ENCODE measurements at regions not wholly inside any gene's neighbourhood (a gene's known extent, or its start where the extent isn't known, plus 50 kb on each side); places are given as distances from the start of the nearest gene placed in this dataset.

GRCh38 chr5:39854771-39855410 is 430.1 kb upstream of the DAB2 start:
- no peak for DNase-seq
- Mint-ChIP-seq H3K4me1 (no peaks in the 10 kb centered on the region), H3K4me3 (no peak overlapping the region), H3K36me3 (ENCODE audit: low read depth) (no peaks in the 10 kb centered on the region), H3K9me3 (ENCODE audit: low read depth) (no peaks in the 10 kb centered on the region), H3K27ac (no peak overlapping the region), H3K27me3 (peaks cover 15% of the 10 kb centered on the region)
- POLR2A ChIA-PET = no interaction called here
- ATAC-seq = no peak
- intact Hi-C loops (cut with DNase I, micrococcal nuclease) = no loop called here
- CTCF ChIA-PET = no interaction called here

DNA sequence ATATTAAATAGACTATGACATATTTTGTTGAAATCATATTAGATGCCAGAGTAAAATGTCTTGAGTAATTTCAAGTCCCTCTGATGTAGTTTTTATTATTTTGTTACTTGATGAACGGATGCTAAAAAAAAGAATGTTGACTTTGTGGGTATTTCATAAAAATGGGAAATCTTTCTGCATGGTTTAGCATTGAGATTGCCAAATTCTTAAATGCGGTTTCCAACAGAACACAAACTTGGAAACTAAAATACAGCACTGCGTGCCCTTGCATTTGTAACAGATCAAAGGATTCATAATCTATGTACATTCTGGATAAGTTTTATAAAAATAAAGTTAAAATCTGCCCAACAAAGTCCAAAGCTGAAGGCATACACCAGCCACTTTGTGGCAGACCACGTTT is 425.5 kb upstream of the DAB2 start:
- ATAC-seq (no peak), DNase-seq (no peak)
- H3K27ac Mint-ChIP-seq = no peak overlapping the region
- H3K9me3 Mint-ChIP-seq (ENCODE audit: low read depth) = no peaks in the 10 kb centered on the region
- peaks cover 13% of the 10 kb centered on the region for H3K27me3 Mint-ChIP-seq
- H3K4me3 Mint-ChIP-seq = no peak overlapping the region
- ChIA-PET POLR2A (no interaction called here), CTCF (no interaction called here)
- intact Hi-C loops (cut with DNase I, micrococcal nuclease) = no loop called here
- no peaks in the 10 kb centered on the region for H3K4me1 Mint-ChIP-seq
- no peaks in the 10 kb centered on the region for H3K36me3 Mint-ChIP-seq (ENCODE audit: low read depth)

- Mint-ChIP-seq H3K9me3 (ENCODE audit: low read depth) (no peaks in the 10 kb centered on the region), H3K4me3 (no peak overlapping the region), H3K27me3 (peaks cover 16% of the 10 kb centered on the region), H3K4me1 (no peaks in the 10 kb centered on the region), H3K27ac (no peak overlapping the region), H3K36me3 (ENCODE audit: low read depth) (no peaks in the 10 kb centered on the region)
- CTCF ChIA-PET = no interaction called here
- DNase-seq = no peak
- POLR2A ChIA-PET = no interaction called here
- ATAC-seq = no peak
- intact Hi-C loops (cut with DNase I, micrococcal nuclease) = no loop called here
Observed at GRCh38 chr5:39846144-39846543, 421.4 kb upstream of the DAB2 start.

GRCh38 chr5:39843767-39844166 is 419.0 kb upstream of the DAB2 start:
- intact Hi-C loops (cut with DNase I, micrococcal nuclease) = no loop called here
- H3K27ac Mint-ChIP-seq = no peak overlapping the region

DNA sequence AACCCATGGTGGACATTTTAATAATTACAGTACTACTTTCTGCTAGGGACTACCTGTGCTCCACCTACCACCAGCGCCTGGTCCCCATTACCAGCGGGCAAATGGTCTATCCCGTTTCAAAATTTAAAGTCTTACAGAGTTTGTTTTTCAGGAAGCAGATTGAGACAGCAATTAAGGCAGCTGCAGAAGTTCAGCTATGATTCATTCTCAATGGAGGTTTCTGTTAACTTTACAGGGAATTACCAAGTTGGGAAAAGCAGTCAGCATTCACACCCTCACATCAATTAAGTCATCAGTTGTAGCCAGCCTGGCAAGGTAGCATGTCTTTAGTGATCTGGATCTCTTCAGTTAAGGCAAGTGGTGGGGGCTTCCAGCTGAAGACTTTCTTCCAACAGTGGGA is 410.6 kb upstream of the DAB2 start:
- POLR2A ChIA-PET = no interaction called here
- no peak overlapping the region for H3K27ac Mint-ChIP-seq
- H3K4me3 Mint-ChIP-seq = no peak overlapping the region
- CTCF ChIA-PET = no interaction called here
- no peaks in the 10 kb centered on the region for H3K36me3 Mint-ChIP-seq (ENCODE audit: low read depth)
- DNase-seq = no peak
- H3K9me3 Mint-ChIP-seq (ENCODE audit: low read depth) = peaks cover 4% of the 10 kb centered on the region
- intact Hi-C loops (cut with DNase I, micrococcal nuclease) = no loop called here
- ATAC-seq = no peak
- no peaks in the 10 kb centered on the region for H3K4me1 Mint-ChIP-seq
- H3K27me3 Mint-ChIP-seq = peaks cover 12% of the 10 kb centered on the region

More at GRCh38 chr5:39843767-39844166, 419.0 kb upstream of the DAB2 start:
- CTCF ChIA-PET = no interaction called here
- no peak for DNase-seq
- no peak for ATAC-seq
- no peaks in the 10 kb centered on the region for H3K36me3 Mint-ChIP-seq (ENCODE audit: low read depth)
- H3K4me3 Mint-ChIP-seq = no peak overlapping the region
- no peaks in the 10 kb centered on the region for H3K4me1 Mint-ChIP-seq
- POLR2A ChIA-PET = no interaction called here
- H3K9me3 Mint-ChIP-seq (ENCODE audit: low read depth) = peaks cover 4% of the 10 kb centered on the region
- H3K27me3 Mint-ChIP-seq = peaks cover 15% of the 10 kb centered on the region

DNA sequence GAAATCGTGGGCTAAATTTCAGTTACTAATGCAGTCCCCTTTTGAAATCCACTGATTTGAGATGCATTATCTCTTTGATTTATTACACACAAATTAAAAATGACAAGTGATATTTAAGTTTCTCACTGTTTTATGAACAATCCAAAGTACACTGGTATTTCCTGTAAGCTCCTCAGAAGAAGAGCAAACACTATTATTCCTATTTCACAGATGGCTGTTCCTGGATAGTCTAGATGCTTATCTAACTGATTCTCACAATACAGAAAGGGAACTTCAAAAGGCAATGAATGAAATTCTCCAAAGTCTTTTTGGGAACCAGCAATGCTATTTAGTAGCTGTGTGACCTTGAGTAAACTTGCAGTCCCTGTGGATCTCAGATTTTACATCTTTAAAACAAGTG is 404.7 kb upstream of the DAB2 start:
- ChIA-PET CTCF (no interaction called here), POLR2A (no interaction called here)
- no peak overlapping the region for H3K4me3 Mint-ChIP-seq
- intact Hi-C loops (cut with DNase I, micrococcal nuclease) = no loop called here
- ATAC-seq = no peak
- no peak for DNase-seq
- no peak overlapping the region for H3K27ac Mint-ChIP-seq
- H3K27me3 Mint-ChIP-seq = peaks cover 9% of the 10 kb centered on the region
- no peaks in the 10 kb centered on the region for H3K4me1 Mint-ChIP-seq
- no peaks in the 10 kb centered on the region for H3K9me3 Mint-ChIP-seq (ENCODE audit: low read depth)
- H3K36me3 Mint-ChIP-seq (ENCODE audit: low read depth) = no peaks in the 10 kb centered on the region

- ATAC-seq = no peak
- Mint-ChIP-seq H3K4me3 (no peak overlapping the region), H3K4me1 (no peaks in the 10 kb centered on the region), H3K9me3 (ENCODE audit: low read depth) (no peaks in the 10 kb centered on the region), H3K27me3 (no peaks in the 10 kb centered on the region), H3K27ac (no peak overlapping the region), H3K36me3 (ENCODE audit: low read depth) (no peaks in the 10 kb centered on the region)
- DNase-seq = no peak
- CTCF ChIA-PET = no interaction called here
- POLR2A ChIA-PET = no interaction called here
- intact Hi-C loops (cut with DNase I, micrococcal nuclease) = no loop called here
Observed at GRCh38 chr5:39826051-39826450, 401.3 kb upstream of the DAB2 start.

GRCh38 chr5:39825301-39825700 is 400.5 kb upstream of the DAB2 start:
- Mint-ChIP-seq H3K4me3 (no peak overlapping the region), H3K27ac (no peak overlapping the region), H3K4me1 (no peaks in the 10 kb centered on the region), H3K36me3 (ENCODE audit: low read depth) (no peaks in the 10 kb centered on the region), H3K27me3 (no peaks in the 10 kb centered on the region), H3K9me3 (ENCODE audit: low read depth) (no peaks in the 10 kb centered on the region)
- intact Hi-C loops (cut with DNase I, micrococcal nuclease) = no loop called here
- CTCF ChIA-PET = no interaction called here
- DNase-seq (no peak), ATAC-seq (no peak)
- POLR2A ChIA-PET = no interaction called here

DNA sequence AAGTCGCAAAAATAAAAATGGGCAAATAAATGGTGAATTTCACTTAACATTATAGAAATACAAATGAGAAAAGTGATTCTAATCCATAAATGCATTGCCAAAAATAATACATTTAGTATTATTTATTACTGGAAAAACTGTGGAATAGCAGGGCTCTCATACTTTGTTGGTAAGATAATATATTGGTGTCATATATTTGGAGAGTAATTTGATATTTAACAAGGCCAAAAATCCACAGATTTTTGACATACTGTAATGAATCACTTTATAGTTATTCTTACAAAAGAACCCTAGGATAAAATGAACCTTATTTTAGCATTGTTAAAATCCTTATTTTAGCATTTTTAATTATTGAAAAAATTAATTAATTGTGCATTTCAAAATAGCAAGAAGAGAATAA is 397.2 kb upstream of the DAB2 start:
- intact Hi-C loops (cut with DNase I, micrococcal nuclease) = no loop called here
- H3K4me3 Mint-ChIP-seq = no peak overlapping the region
- no peaks in the 10 kb centered on the region for H3K36me3 Mint-ChIP-seq (ENCODE audit: low read depth)
- H3K9me3 Mint-ChIP-seq (ENCODE audit: low read depth) = no peaks in the 10 kb centered on the region
- H3K4me1 Mint-ChIP-seq = no peaks in the 10 kb centered on the region
- POLR2A ChIA-PET = no interaction called here
- peaks cover 2% of the 10 kb centered on the region for H3K27me3 Mint-ChIP-seq
- CTCF ChIA-PET = no interaction called here
- DNase-seq (no peak), ATAC-seq (no peak)
- H3K27ac Mint-ChIP-seq = no peak overlapping the region

- no peaks in the 10 kb centered on the region for H3K4me1 Mint-ChIP-seq
- ChIA-PET POLR2A (no interaction called here), CTCF (interaction anchor here (1.0 to 1.7 kb wide), 2 partner anchors 11 to 1107 kb away, joined by 4 to 5 read pairs; no protein-coding TSS in a partner anchor)
- intact Hi-C loops (cut with DNase I, micrococcal nuclease) = no loop called here
- DNase-seq = no peak
- H3K36me3 Mint-ChIP-seq (ENCODE audit: low read depth) = no peaks in the 10 kb centered on the region
- no peak for ATAC-seq
- peaks cover 18% of the 10 kb centered on the region for H3K27me3 Mint-ChIP-seq
- no peaks in the 10 kb centered on the region for H3K9me3 Mint-ChIP-seq (ENCODE audit: low read depth)
- H3K4me3 Mint-ChIP-seq = no peak overlapping the region
- no peak overlapping the region for H3K27ac Mint-ChIP-seq
Observed at GRCh38 chr5:39816866-39817265, 392.1 kb upstream of the DAB2 start.

- POLR2A ChIA-PET = no interaction called here
- Mint-ChIP-seq H3K36me3 (ENCODE audit: low read depth) (no peaks in the 10 kb centered on the region), H3K9me3 (ENCODE audit: low read depth) (no peaks in the 10 kb centered on the region), H3K4me1 (no peaks in the 10 kb centered on the region), H3K27ac (no peak overlapping the region), H3K4me3 (no peak overlapping the region), H3K27me3 (peaks cover 18% of the 10 kb centered on the region)
- CTCF ChIA-PET = interaction anchor here (1.0 kb wide), 1 partner anchor 1106 kb away, joined by 4 read pairs; no protein-coding TSS in a partner anchor
- ATAC-seq = no peak
- intact Hi-C loops (cut with DNase I, micrococcal nuclease) = no loop called here
- DNase-seq = no peak
Observed at GRCh38 chr5:39816156-39816845, 391.5 kb upstream of the DAB2 start.

GRCh38 chr5:39815711-39816110 is 390.9 kb upstream of the DAB2 start:
- Mint-ChIP-seq H3K27ac (no peak overlapping the region), H3K4me1 (no peaks in the 10 kb centered on the region), H3K36me3 (ENCODE audit: low read depth) (no peaks in the 10 kb centered on the region), H3K27me3 (peaks cover 18% of the 10 kb centered on the region), H3K4me3 (no peak overlapping the region), H3K9me3 (ENCODE audit: low read depth) (no peaks in the 10 kb centered on the region)
- no peak for DNase-seq
- POLR2A ChIA-PET = no interaction called here
- ATAC-seq = no peak
- intact Hi-C loops (cut with DNase I, micrococcal nuclease) = no loop called here
- CTCF ChIA-PET = no interaction called here
